Liver (tissue), 8 donors: ENCODE measurements at regions not wholly inside any gene's neighbourhood (a gene's known extent, or its start where the extent isn't known, plus 50 kb on each side); places are given as distances from the start of the nearest gene placed in this dataset.

ENCODE experiments used
- DNase-seq: peaks from one replicate; pipeline ENCODE4 v3.0.0-alpha.2; 2017; ENCODE audit warnings: low spot score
- H3K27ac ChIP-seq, 2 donors: one replicate each; pipeline ENCODE4 v1.7.0; 2013; ENCODE audit warnings: inconsistent platforms in 2 of 2, low read length in 2 of 2, control low read depth in 1 of 2, low read depth in 1 of 2, mild to moderate bottlenecking in 1 of 2
- H3K27me3 ChIP-seq, 4 donors: one replicate each; pipeline versions ENCODE4 v1.6.1 to v1.7.0; 2013; ENCODE audit warnings: low read length in 3 of 4, inconsistent platforms in 1 of 4, mild to moderate bottlenecking in 1 of 4, moderate library complexity in 1 of 4; ENCODE audit not compliant: control insufficient read depth in 4 of 4, insufficient read depth in 4 of 4
- H3K36me3 ChIP-seq, 4 donors: one replicate each; pipeline versions ENCODE4 v1.6.1 to v1.7.0; 2013; ENCODE audit warnings: low read length in 3 of 4, mild to moderate bottlenecking in 3 of 4, low read depth in 1 of 4, moderate library complexity in 1 of 4; ENCODE audit not compliant: control insufficient read depth in 4 of 4, insufficient read depth in 3 of 4
- H3K4me1 ChIP-seq, 4 donors: one replicate each; pipeline versions ENCODE4 v1.6.1 to v1.7.0; 2013; ENCODE audit warnings: low read length in 3 of 4, mild to moderate bottlenecking in 3 of 4, moderate library complexity in 1 of 4; ENCODE audit not compliant: control insufficient read depth in 4 of 4, insufficient read depth in 4 of 4
- H3K4me3 ChIP-seq, 3 donors: one replicate each; pipeline versions ENCODE4 v1.6.1 to v1.7.0; 2013; ENCODE audit warnings: low read length in 3 of 3, control low read depth in 1 of 3, low read depth in 1 of 3, mild to moderate bottlenecking in 1 of 3
- H3K9ac ChIP-seq, 2 donors: one replicate each; pipeline ENCODE4 v1.7.0; 2013; ENCODE audit warnings: low read length in 2 of 2, mild to moderate bottlenecking in 2 of 2, moderate library complexity in 2 of 2, control low read depth in 1 of 2, low read depth in 1 of 2
- H3K9me3 ChIP-seq, 4 donors: one replicate each; pipeline versions ENCODE4 v1.6.1 to v1.7.0; 2013; ENCODE audit warnings: low read length in 3 of 4; ENCODE audit not compliant: control insufficient read depth in 4 of 4
- CTCF ChIP-seq: fragments of 150-350 bp; IDR thresholded peaks from 2 replicates; pipeline ENCODE4 v1.5.1; 2017; ENCODE audit warnings: improper control_type of control experiment, low read depth, low read length; ENCODE audit not compliant: missing input control
- FOXA1 ChIP-seq: IDR thresholded peaks from 2 replicates; pipeline ENCODE4 v1.6.1; 2016; ENCODE audit warnings: antibody characterized with exemption
- HNF4A ChIP-seq, 2 donors: conservative IDR thresholded peaks; 2 replicates each; pipeline ENCODE4 v1.6.1; 2016; ENCODE audit warnings: antibody characterized with exemption in 2 of 2, mild to moderate bottlenecking in 2 of 2
- HNF4G ChIP-seq: IDR thresholded peaks from 2 replicates; pipeline ENCODE4 v1.6.1; 2016; ENCODE audit warnings: antibody characterized with exemption
- RAD21 ChIP-seq, 2 donors: IDR thresholded peaks; 2 replicates each; pipeline ENCODE4 v1.6.1; 2016; ENCODE audit warnings: antibody characterized with exemption in 2 of 2, mild to moderate bottlenecking in 2 of 2
- REST ChIP-seq: IDR thresholded peaks from 2 replicates; pipeline ENCODE4 v1.6.1; 2016; ENCODE audit warnings: antibody characterized with exemption, mild to moderate bottlenecking
- RXRA ChIP-seq, 2 donors: IDR thresholded peaks; 2 replicates each; pipeline ENCODE4 v1.6.1; 2017 to 2018; ENCODE audit warnings: antibody characterized with exemption in 2 of 2, mild to moderate bottlenecking in 1 of 2
- SP1 ChIP-seq: IDR thresholded peaks from 2 replicates; pipeline ENCODE4 v1.6.1; 2018; ENCODE audit warnings: antibody characterized with exemption, mild to moderate bottlenecking
- YY1 ChIP-seq: IDR thresholded peaks from 2 replicates; pipeline ENCODE4 v1.6.1; 2016; ENCODE audit warnings: antibody characterized with exemption, mild to moderate bottlenecking
- ZBTB33 ChIP-seq: IDR thresholded peaks from 2 replicates; pipeline ENCODE4 v1.6.1; 2016; ENCODE audit warnings: antibody characterized with exemption
- WGBS: extraction: QIAGEN DNeasy Blood & Tissue Kit; methylation state at CpG from one replicate; pipeline ENCODE4 v1.1.7; 2013; 5-methylcytosine and 5-hydroxymethylcytosine counted together
- donor health status: healthy.
- donor health status: healthy.
- donor health status: healthy.
- donor health status: healthy.
- donor health status: healthy.

GRCh38 chr3:103977417-103977816 is 1389.3 kb upstream of the ALCAM start:
- Histone ChIP-seq H3K9me3 (no peaks in the 10 kb centered on the region), H3K27me3 (no peaks in the 10 kb centered on the region), H3K27ac (no peak overlapping the region), H3K36me3 (no peaks in the 10 kb centered on the region), H3K4me3 (no peak overlapping the region), H3K9ac (no peak overlapping the region), H3K4me1 (peaks cover 0 to 12% (median 5%) of the 10 kb centered on the region in 4 donors)
- no peak for DNase-seq
- WGBS: 58% methylated on average over 2 of the region's 2 CpGs
- TF ChIP-seq CTCF (no peak), REST (no peak), FOXA1 (no peak), ZBTB33 (no peak), YY1 (no peak), HNF4A (conservative IDR thresholded peaks at IDR 0.05) (no peak)

- Histone ChIP-seq H3K9me3 (peaks cover 0 to 2% (median 0%) of the 10 kb centered on the region in 4 donors), H3K27ac (no peak overlapping the region), H3K4me1 (no peaks in the 10 kb centered on the region), H3K36me3 (no peaks in the 10 kb centered on the region), H3K27me3 (no peaks in the 10 kb centered on the region), H3K9ac (no peak overlapping the region), H3K4me3 (no peak overlapping the region)
- TF ChIP-seq HNF4G (no peak), SP1 (no peak), CTCF (peak; percentile 11), RAD21 (IDR thresholded peaks at IDR 0.05) (peak; percentile 10 to 49), RXRA (IDR thresholded peaks at IDR 0.05) (no peak)
- no peak for DNase-seq
- 77% methylated on average over 10 of the region's 10 CpGs for WGBS
Measured at GRCh38 chr3:103991461-103992115, 1375.1 kb upstream of the ALCAM start.
